Stimulated activated effector memory CD8-positive, alpha-beta T cell treated with anti-CD3 and anti-CD28 coated beads, Interleukin-12 subunit alpha, Interleukin-12 subunit beta, amount 100 ng/mL, for 72 hours (primary cell): ENCODE measurements at regions not wholly inside any gene's neighbourhood (a gene's known extent, or its start where the extent isn't known, plus 50 kb on each side); places are given as distances from the start of the nearest gene placed in this dataset.

Experiments
- ATAC-seq: fragments of 150-1000 bp; cut with Tn5 transposase; 2 replicates; pipeline ENCODE4 v1.10.0; 2021
- DNase-seq, 2 donors: peaks; one replicate each; pipeline ENCODE4 v3.0.0; 2021 to 2022; ENCODE audit warnings: low spot score in 2 of 2
- H3K27ac Mint-ChIP-seq: one replicate; pipeline ENCODE4 v1.8.0; 2022; ENCODE audit warnings: mild to moderate bottlenecking, mixed read lengths
- H3K36me3 Mint-ChIP-seq: one replicate; pipeline ENCODE4 v1.8.0; 2022; ENCODE audit warnings: mild to moderate bottlenecking, mixed read lengths
- H3K4me1 Mint-ChIP-seq: one replicate; pipeline ENCODE4 v1.8.0; 2022; ENCODE audit warnings: mixed read lengths
- H3K4me3 Mint-ChIP-seq: one replicate; pipeline ENCODE4 v1.8.0; 2022; ENCODE audit warnings: mild to moderate bottlenecking, mixed read lengths
- H3K9me3 Mint-ChIP-seq: one replicate; pipeline ENCODE4 v1.8.0; 2022; ENCODE audit warnings: mixed read lengths

- Mint-ChIP-seq H3K27ac (no peak overlapping the region), H3K4me1 (no peaks in the 10 kb centered on the region), H3K36me3 (no peaks in the 10 kb centered on the region), H3K9me3 (peaks cover 9% of the 10 kb centered on the region), H3K4me3 (no peak overlapping the region)
- DNase-seq (no peak), ATAC-seq (no peak)
Measured at GRCh38 chr14:81819910-81820309, 286.3 kb upstream of the SEL1L start.

GRCh38 chr14:81826081-81826480 is 292.4 kb upstream of the SEL1L start:
- Mint-ChIP-seq H3K27ac (no peak overlapping the region), H3K9me3 (peaks cover 16% of the 10 kb centered on the region), H3K4me3 (no peak overlapping the region), H3K4me1 (no peaks in the 10 kb centered on the region), H3K36me3 (no peaks in the 10 kb centered on the region)
- DNase-seq (no peak), ATAC-seq (no peak)

- DNase-seq: no peak
- Mint-ChIP-seq H3K27ac (no peak overlapping the region), H3K4me1 (no peaks in the 10 kb centered on the region), H3K4me3 (no peak overlapping the region), H3K36me3 (no peaks in the 10 kb centered on the region), H3K9me3 (peaks cover 16% of the 10 kb centered on the region)
- ATAC-seq: no peak
Measured at GRCh38 chr14:81829447-81829846, 295.8 kb upstream of the SEL1L start.

- Mint-ChIP-seq H3K4me3 (no peak overlapping the region), H3K27ac (no peak overlapping the region), H3K9me3 (peaks cover 20% of the 10 kb centered on the region), H3K36me3 (no peaks in the 10 kb centered on the region), H3K4me1 (no peaks in the 10 kb centered on the region)
- DNase-seq: no peak
- no peak for ATAC-seq
Measured at GRCh38 chr14:81831128-81831820, 297.6 kb upstream of the SEL1L start.

- Mint-ChIP-seq H3K36me3 (no peaks in the 10 kb centered on the region), H3K27ac (no peak overlapping the region)
- no peak for ATAC-seq
Measured at GRCh38 chr14:81834308-81834707, 300.7 kb upstream of the SEL1L start.

GRCh38 chr14:81837304-81837703 is 303.7 kb upstream of the SEL1L start:
- no peaks in the 10 kb centered on the region for H3K4me1 Mint-ChIP-seq
- DNase-seq: no peak
- no peak overlapping the region for H3K4me3 Mint-ChIP-seq
- no peaks in the 10 kb centered on the region for H3K36me3 Mint-ChIP-seq
- ATAC-seq: no peak
- no peak overlapping the region for H3K27ac Mint-ChIP-seq
- peaks cover 19% of the 10 kb centered on the region for H3K9me3 Mint-ChIP-seq

More at GRCh38 chr14:81834308-81834707, 300.7 kb upstream of the SEL1L start:
- Mint-ChIP-seq H3K9me3 (peaks cover 19% of the 10 kb centered on the region), H3K4me3 (no peak overlapping the region), H3K4me1 (no peaks in the 10 kb centered on the region)
- no peak for DNase-seq

- no peak for DNase-seq
Measured at GRCh38 chr14:81839056-81839455, 305.4 kb upstream of the SEL1L start.

GRCh38 chr14:81841346-81841745 is 307.7 kb upstream of the SEL1L start:
- DNase-seq: no peak
- Mint-ChIP-seq H3K36me3 (no peaks in the 10 kb centered on the region), H3K4me1 (no peaks in the 10 kb centered on the region), H3K9me3 (peaks cover 15% of the 10 kb centered on the region), H3K27ac (no peak overlapping the region), H3K4me3 (no peak overlapping the region)
- no peak for ATAC-seq

More at GRCh38 chr14:81839056-81839455, 305.4 kb upstream of the SEL1L start:
- Mint-ChIP-seq H3K27ac (no peak overlapping the region), H3K4me3 (no peak overlapping the region), H3K4me1 (no peaks in the 10 kb centered on the region), H3K36me3 (no peaks in the 10 kb centered on the region), H3K9me3 (peaks cover 13% of the 10 kb centered on the region)
- ATAC-seq: no peak

- Mint-ChIP-seq H3K9me3 (peaks cover 13% of the 10 kb centered on the region), H3K36me3 (no peaks in the 10 kb centered on the region), H3K4me3 (no peak overlapping the region), H3K27ac (no peak overlapping the region), H3K4me1 (no peaks in the 10 kb centered on the region)
- DNase-seq (no peak), ATAC-seq (no peak)
Measured at GRCh38 chr14:81849714-81850113, 316.1 kb upstream of the SEL1L start.

GRCh38 chr14:81855007-81855406 is 321.4 kb upstream of the SEL1L start:
- ATAC-seq: no peak
- Mint-ChIP-seq H3K4me1 (no peaks in the 10 kb centered on the region), H3K9me3 (peaks cover 16% of the 10 kb centered on the region), H3K4me3 (no peak overlapping the region), H3K36me3 (no peaks in the 10 kb centered on the region), H3K27ac (no peak overlapping the region)
- no peak for DNase-seq

GRCh38 chr14:81859046-81859445 is 325.4 kb upstream of the SEL1L start:
- Mint-ChIP-seq H3K4me3 (no peak overlapping the region), H3K4me1 (no peaks in the 10 kb centered on the region), H3K36me3 (no peaks in the 10 kb centered on the region), H3K27ac (no peak overlapping the region), H3K9me3 (peaks cover 16% of the 10 kb centered on the region)
- DNase-seq (no peak), ATAC-seq (no peak)

GRCh38 chr14:81868172-81868571 is 334.5 kb upstream of the SEL1L start:
- no peak for DNase-seq
- H3K36me3 Mint-ChIP-seq: no peaks in the 10 kb centered on the region
- no peak overlapping the region for H3K4me3 Mint-ChIP-seq
- no peak for ATAC-seq
- no peaks in the 10 kb centered on the region for H3K4me1 Mint-ChIP-seq
- no peak overlapping the region for H3K27ac Mint-ChIP-seq
- H3K9me3 Mint-ChIP-seq: peaks cover 16% of the 10 kb centered on the region

- H3K27ac Mint-ChIP-seq: no peak overlapping the region
- H3K4me3 Mint-ChIP-seq: no peak overlapping the region
- no peak for DNase-seq
- no peak for ATAC-seq
- peaks cover 23% of the 10 kb centered on the region for H3K9me3 Mint-ChIP-seq
- H3K36me3 Mint-ChIP-seq: no peaks in the 10 kb centered on the region
- no peaks in the 10 kb centered on the region for H3K4me1 Mint-ChIP-seq
Measured at GRCh38 chr14:81871706-81872105, 338.1 kb upstream of the SEL1L start.

- DNase-seq (no peak), ATAC-seq (no peak)
- H3K4me3 Mint-ChIP-seq: no peak overlapping the region
- no peaks in the 10 kb centered on the region for H3K36me3 Mint-ChIP-seq
- peaks cover 2% of the 10 kb centered on the region for H3K9me3 Mint-ChIP-seq
- no peak overlapping the region for H3K27ac Mint-ChIP-seq
- no peaks in the 10 kb centered on the region for H3K4me1 Mint-ChIP-seq
Measured at GRCh38 chr14:81884382-81884781, 350.7 kb upstream of the SEL1L start.

GRCh38 chr14:81886588-81886987 is 352.9 kb upstream of the SEL1L start:
- ATAC-seq (no peak), DNase-seq (no peak)
- Mint-ChIP-seq H3K4me1 (no peaks in the 10 kb centered on the region), H3K4me3 (no peak overlapping the region), H3K9me3 (peaks cover 5% of the 10 kb centered on the region), H3K27ac (no peak overlapping the region), H3K36me3 (no peaks in the 10 kb centered on the region)

- peaks cover 5% of the 10 kb centered on the region for H3K9me3 Mint-ChIP-seq
- H3K36me3 Mint-ChIP-seq: no peaks in the 10 kb centered on the region
- no peaks in the 10 kb centered on the region for H3K4me1 Mint-ChIP-seq
- H3K27ac Mint-ChIP-seq: no peak overlapping the region
- ATAC-seq (no peak), DNase-seq (no peak)
- H3K4me3 Mint-ChIP-seq: no peak overlapping the region
Measured at GRCh38 chr14:81889529-81889928, 355.9 kb upstream of the SEL1L start.

- Mint-ChIP-seq H3K4me3 (no peak overlapping the region), H3K36me3 (no peaks in the 10 kb centered on the region), H3K4me1 (no peaks in the 10 kb centered on the region), H3K9me3 (peaks cover 6% of the 10 kb centered on the region), H3K27ac (no peak overlapping the region)
- DNase-seq: no peak
- ATAC-seq: no peak
Measured at GRCh38 chr14:81890020-81890419, 356.4 kb upstream of the SEL1L start.
